ENCODE measurements at regions not wholly inside any gene's neighbourhood (a gene's known extent, or its start where the extent isn't known, plus 50 kb on each side); places are given as distances from the start of the nearest gene placed in this dataset.

DNA sequence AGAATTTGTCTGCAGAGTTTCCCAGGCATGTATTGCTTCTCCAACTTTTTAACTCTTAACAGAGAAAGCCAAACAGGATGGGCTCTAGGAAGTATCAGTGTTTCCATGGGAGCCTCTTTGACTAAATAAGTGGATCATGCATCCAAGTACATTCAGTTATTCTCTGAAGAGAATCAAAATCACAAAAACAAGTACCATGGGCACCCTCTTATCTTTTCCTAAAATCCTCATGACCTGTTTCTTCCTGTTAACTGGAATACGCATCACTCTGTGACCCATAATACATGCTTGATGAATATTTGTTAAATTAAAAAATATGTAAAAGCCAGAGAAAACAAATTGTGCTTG is 186.9 kb upstream of the MGMT start:
- H3K9me3 Mint-ChIP-seq = peaks cover 0 to 14% (median 6%) of the 10 kb centered on the region in 9 donors
- DNase-seq (no peak), ATAC-seq (no peak)
- peaks cover 0 to 9% (median 0%) of the 10 kb centered on the region in 3 donors for H3K36me3 Mint-ChIP-seq
- H3K27me3 Mint-ChIP-seq = peaks cover 14 to 37% (median 20%) of the 10 kb centered on the region in 5 donors
- no peak overlapping the region for H3K27ac Mint-ChIP-seq
- H3K4me3 Mint-ChIP-seq = no peak overlapping the region
- POLR2A ChIA-PET = no interaction called here
- peaks cover 8 to 10% (median 8%) of the 10 kb centered on the region in 4 donors for H3K4me1 Mint-ChIP-seq

DNA sequence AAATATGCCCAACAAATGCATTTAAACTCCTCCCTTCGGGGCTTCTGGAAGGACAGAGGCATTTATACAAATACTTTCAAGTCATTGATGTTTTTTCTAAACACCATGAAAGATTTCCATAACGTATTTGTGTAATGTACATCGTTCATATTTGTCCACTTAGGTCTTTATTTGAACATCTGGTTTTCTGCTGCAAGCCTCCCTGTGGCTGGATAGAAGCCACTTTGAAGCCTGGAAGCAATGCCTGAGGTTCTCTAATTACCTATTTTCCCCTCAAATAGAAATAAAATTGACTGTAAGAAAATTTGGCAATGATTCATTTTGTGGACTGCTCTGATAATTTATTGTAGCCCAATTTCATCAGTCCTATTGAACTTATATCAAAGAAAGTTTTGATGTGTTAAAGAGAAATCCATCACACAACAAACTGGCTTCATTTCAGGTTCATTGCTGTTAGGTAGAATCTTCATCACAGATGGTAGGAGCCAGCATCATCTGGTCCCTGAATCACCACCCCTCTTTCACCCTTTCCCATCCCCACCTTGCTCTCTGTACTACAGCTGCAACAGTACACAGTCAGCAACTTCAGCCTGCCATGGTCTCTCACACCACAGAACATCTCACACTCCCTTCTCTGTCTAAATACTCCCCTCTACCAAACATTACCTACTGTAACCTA is 186.0 kb upstream of the MGMT start:
- Mint-ChIP-seq H3K27me3 (peaks cover 14 to 35% (median 20%) of the 10 kb centered on the region in 5 donors), H3K36me3 (peaks cover 0 to 9% (median 0%) of the 10 kb centered on the region in 3 donors), H3K27ac (peak overlapping the region in 1 of 10 donors; percentile 37), H3K9me3 (peaks cover 0 to 14% (median 6%) of the 10 kb centered on the region in 9 donors), H3K4me1 (peaks cover 2 to 7% (median 4%) of the 10 kb centered on the region in 4 donors), H3K4me3 (no peak overlapping the region)
- POLR2A ChIA-PET = no interaction called here
- no peak for ATAC-seq
- no peak for DNase-seq

DNA sequence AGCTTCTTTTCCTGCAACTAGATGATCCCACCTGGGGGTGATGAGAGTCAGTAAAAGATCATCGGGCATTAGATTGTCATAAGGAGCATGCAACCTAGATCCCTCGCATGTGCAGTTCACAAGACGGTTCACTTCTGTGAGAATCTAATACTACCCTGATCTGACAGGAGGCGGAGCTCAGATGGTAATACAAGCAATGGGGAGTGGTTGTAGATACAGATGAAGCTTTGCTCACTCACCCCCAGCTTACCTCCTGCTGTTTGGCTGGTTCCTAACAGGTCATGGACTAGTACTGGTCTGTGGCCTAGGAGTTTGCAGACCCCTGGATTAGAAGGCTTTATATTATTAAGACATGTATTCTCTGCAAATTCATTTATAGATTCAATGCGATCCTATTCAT is 181.6 kb upstream of the MGMT start:
- H3K9me3 Mint-ChIP-seq = peaks cover 0 to 14% (median 6%) of the 10 kb centered on the region in 9 donors
- no peak overlapping the region for H3K4me3 Mint-ChIP-seq
- no peaks in the 10 kb centered on the region for H3K4me1 Mint-ChIP-seq
- peaks cover 2 to 22% (median 13%) of the 10 kb centered on the region in 5 donors for H3K27me3 Mint-ChIP-seq
- H3K36me3 Mint-ChIP-seq = peaks cover 0 to 9% (median 0%) of the 10 kb centered on the region in 3 donors
- POLR2A ChIA-PET = no interaction called here
- ATAC-seq = no peak
- no peak overlapping the region for H3K27ac Mint-ChIP-seq
- no peak for DNase-seq

DNA sequence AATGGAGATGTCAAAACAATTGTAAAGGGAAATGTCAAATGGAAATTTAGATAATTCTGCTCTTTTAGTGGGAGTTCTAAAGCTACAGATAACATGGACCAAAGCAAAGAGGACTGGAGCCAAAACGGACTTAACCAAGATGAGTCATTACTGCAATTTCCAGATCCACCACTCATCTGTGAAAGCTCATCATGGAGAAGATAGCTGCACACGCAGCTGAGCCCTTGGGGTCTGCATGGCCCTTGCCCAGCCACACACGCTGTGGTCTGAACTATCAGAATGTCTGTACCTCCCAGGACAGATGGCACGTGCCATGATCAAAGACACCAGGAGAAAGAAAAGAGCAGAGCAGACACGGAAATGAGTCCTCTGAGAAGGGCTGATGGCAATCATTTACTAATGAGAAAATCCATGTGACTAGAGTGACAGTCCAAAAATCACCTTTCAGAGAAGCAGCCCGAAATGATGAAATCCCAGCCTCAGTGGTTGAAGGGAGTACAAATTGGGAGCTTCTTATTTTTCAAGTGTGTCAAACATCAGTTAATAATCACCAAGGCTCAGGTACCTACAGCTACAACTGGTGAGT is 177.9 kb upstream of the MGMT start:
- DNase-seq (no peak), ATAC-seq (no peak)
- Mint-ChIP-seq H3K27me3 (peaks cover 0 to 11% (median 9%) of the 10 kb centered on the region in 5 donors), H3K4me1 (no peaks in the 10 kb centered on the region), H3K36me3 (no peaks in the 10 kb centered on the region), H3K9me3 (peaks cover 0 to 3% (median 0%) of the 10 kb centered on the region in 9 donors), H3K4me3 (no peak overlapping the region), H3K27ac (no peak overlapping the region)
- POLR2A ChIA-PET = no interaction called here

DNA sequence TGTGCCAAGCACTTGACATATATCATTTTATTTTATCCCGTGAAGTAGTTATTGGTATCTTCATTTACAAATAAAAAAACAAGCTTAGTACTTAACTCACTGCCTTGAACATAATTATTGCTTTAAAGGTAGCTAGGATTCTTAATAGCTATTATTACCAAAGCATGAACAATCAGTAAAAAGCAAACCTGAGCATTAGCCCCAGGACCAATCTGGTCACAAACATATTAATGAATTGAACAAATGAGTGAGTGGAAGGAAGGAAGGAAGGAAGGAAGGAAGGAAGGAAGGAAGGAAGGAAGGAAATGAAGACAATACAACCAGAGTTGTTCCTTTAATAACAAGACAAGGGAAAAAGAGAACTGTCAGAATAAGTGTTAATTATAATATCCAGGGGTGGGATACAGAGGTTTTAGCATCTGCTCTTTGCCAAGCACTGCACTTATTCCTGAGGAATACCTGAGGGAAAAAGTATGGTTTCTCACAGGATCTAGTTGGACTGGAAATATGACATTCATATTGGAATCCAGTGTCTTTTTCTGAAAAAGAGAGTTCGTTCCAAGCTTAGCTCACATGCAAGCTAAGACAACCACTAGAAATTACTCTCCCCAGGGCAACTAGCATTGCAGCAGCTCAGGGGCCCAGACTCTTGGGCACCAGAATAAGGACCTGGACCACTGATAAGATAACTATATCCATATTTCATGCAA is 172.9 kb upstream of the MGMT start:
- POLR2A ChIA-PET = no interaction called here
- Mint-ChIP-seq H3K4me3 (no peak overlapping the region), H3K4me1 (no peaks in the 10 kb centered on the region), H3K9me3 (no peaks in the 10 kb centered on the region), H3K27ac (no peak overlapping the region), H3K36me3 (no peaks in the 10 kb centered on the region), H3K27me3 (peaks cover 0 to 11% (median 7%) of the 10 kb centered on the region in 5 donors)
- ATAC-seq (no peak), DNase-seq (no peak)

DNA sequence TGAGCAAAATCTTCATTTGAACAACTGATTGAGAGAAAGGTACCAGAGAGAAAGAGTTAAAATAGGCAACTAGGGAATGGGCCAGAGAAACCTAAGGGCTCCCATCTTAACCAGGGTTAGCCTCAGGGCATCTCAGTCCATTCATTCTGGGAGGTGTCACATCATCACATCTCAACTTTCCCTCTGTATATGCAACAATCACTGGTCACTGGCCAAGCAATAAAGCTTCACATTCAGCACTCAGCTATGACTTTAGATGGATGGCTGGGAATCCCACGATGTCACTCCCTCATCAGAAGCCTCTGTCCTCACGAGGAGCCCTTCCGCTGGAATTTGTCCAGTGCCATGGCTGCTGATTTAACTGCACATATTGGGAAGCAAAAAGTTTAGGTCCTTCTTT is 172.1 kb upstream of the MGMT start:
- H3K4me3 Mint-ChIP-seq = no peak overlapping the region
- DNase-seq (no peak), ATAC-seq (no peak)
- POLR2A ChIA-PET = no interaction called here
- H3K36me3 Mint-ChIP-seq = no peaks in the 10 kb centered on the region
- no peak overlapping the region for H3K27ac Mint-ChIP-seq
- H3K9me3 Mint-ChIP-seq = no peaks in the 10 kb centered on the region
- peaks cover 0 to 10% (median 4%) of the 10 kb centered on the region in 5 donors for H3K27me3 Mint-ChIP-seq
- H3K4me1 Mint-ChIP-seq = no peaks in the 10 kb centered on the region

DNA sequence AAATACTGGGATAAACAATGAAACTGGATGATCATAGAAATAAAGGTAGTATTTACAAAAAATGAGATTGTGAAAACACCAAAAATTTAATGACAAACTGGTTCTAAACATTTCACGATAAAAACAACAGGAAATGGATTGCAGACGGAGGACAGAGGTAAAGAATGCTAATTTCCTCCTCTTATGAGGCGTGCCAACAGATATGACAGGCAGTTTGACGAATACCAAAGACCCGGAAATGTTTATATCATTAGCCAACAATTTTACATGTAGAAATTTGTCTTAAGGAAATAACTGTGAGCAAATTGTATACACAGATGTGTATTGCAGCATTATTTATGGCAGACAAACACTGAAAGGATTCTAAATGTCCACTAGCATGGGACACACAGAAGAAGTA is 162.0 kb upstream of the MGMT start:
- Mint-ChIP-seq H3K27ac (no peak overlapping the region), H3K4me3 (no peak overlapping the region), H3K9me3 (peaks cover 0 to 8% (median 0%) of the 10 kb centered on the region in 9 donors), H3K4me1 (peaks cover 0 to 1% (median 0%) of the 10 kb centered on the region in 4 donors), H3K27me3 (no peaks in the 10 kb centered on the region), H3K36me3 (no peaks in the 10 kb centered on the region)
- DNase-seq = no peak
- POLR2A ChIA-PET = no interaction called here
- no peak for ATAC-seq

DNA sequence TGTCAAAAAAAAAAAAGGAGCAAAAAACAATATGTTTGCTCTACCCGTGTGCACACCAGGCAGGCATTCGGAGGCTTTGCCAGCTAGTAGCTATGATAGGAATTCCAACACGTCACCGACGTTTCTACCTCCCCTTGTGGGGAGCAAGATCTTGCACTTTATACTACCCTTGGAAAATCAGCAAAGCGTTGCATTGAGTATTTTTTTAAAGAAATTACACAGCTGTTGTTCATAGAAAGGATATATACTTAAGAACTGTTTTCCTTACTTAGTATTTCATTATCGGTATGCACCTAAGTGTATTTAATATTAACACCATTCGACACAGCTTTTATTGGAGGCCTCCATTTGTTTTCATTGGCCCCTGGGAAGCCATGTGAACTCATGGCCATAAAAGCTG is 159.9 kb upstream of the MGMT start:
- peaks cover 0 to under 1% (median 0%) of the 10 kb centered on the region in 9 donors for H3K9me3 Mint-ChIP-seq
- POLR2A ChIA-PET = no interaction called here
- peaks cover 0 to 2% (median 0%) of the 10 kb centered on the region in 5 donors for H3K27me3 Mint-ChIP-seq
- H3K36me3 Mint-ChIP-seq = no peaks in the 10 kb centered on the region
- DNase-seq (no peak), ATAC-seq (no peak)
- H3K27ac Mint-ChIP-seq = no peak overlapping the region
- H3K4me3 Mint-ChIP-seq = no peak overlapping the region
- H3K4me1 Mint-ChIP-seq = peaks cover 0 to 1% (median 0%) of the 10 kb centered on the region in 4 donors

DNA sequence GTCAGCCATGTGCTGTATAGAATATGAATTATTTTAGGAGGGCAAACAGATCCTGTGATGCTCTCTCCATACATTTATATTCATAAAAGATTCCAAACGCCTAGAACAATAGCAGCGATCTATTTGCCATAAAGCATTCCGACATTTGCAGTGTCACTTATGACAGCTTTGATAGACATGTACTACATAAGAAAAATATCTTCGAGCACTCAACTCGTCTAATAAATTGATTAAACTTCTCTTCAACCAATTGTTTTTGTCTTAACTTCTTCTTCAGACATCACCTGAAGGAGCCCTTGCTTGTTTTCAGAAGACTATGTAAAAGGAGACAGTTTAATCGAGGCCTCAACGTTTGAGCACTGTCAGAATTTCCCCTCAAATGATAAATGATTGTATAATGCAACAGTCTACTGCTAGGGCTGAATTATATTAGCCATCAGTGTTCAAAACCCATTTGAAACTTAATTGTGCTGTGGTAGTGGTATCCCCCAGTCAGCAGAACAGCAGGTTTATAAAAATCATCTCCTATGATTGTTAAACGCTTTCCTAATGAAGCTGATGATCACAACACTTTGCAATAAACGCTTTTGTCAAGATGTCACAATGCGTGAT is 158.0 kb upstream of the MGMT start:
- Mint-ChIP-seq H3K27me3 (peaks cover 0 to 3% (median 0%) of the 10 kb centered on the region in 5 donors), H3K9me3 (no peaks in the 10 kb centered on the region), H3K36me3 (peaks cover 0 to 4% (median 0%) of the 10 kb centered on the region in 3 donors), H3K4me3 (no peak overlapping the region), H3K27ac (no peak overlapping the region), H3K4me1 (peaks cover 0 to 1% (median 0%) of the 10 kb centered on the region in 4 donors)
- DNase-seq (no peak), ATAC-seq (no peak)
- POLR2A ChIA-PET = no interaction called here

DNA sequence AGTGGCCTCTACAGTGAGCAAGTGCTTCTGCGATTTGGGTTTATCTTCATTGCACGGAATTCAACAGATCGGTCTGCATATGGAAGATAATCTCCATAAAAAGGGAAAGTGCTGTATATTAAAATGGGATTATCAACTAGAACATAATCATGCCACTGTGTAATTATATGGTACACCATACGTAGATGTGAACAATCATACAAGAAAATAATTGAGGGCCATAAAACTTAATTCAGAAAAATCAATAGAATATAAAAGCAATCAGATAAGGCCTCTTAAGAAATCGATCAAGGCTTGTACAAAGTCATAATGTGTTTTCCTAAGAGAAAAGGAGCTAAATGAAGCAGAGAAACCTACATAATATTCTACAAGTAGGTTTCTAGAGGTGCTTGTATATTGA is 157.5 kb upstream of the MGMT start:
- ATAC-seq (no peak), DNase-seq (no peak)
- Mint-ChIP-seq H3K36me3 (peaks cover 0 to 5% (median 0%) of the 10 kb centered on the region in 3 donors), H3K9me3 (peaks cover 0 to 3% (median 0%) of the 10 kb centered on the region in 9 donors), H3K27ac (no peak overlapping the region), H3K27me3 (peaks cover 0 to 4% (median 2%) of the 10 kb centered on the region in 5 donors), H3K4me3 (no peak overlapping the region), H3K4me1 (peaks cover 0 to 1% (median 0%) of the 10 kb centered on the region in 4 donors)
- POLR2A ChIA-PET = no interaction called here

DNA sequence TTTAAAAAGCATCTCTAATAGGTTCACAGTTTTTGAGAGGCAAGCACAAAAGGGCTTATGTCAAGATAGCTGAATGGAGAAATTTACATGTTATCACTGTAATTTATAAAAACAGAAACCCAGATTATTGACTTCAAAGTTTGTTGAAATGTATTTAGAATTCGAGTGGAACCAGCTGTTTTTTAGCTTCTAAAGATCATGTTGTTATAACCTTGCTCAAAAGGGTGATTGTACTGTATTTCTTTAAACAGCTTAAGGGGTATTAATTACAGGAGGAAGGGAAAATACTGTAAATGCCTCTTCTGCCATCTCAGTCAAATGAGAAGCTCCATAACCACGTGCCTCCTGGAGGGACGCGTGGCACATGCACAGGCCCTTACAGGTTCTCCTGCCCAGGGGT is 156.2 kb upstream of the MGMT start:
- DNase-seq = no peak
- Mint-ChIP-seq H3K27ac (no peak overlapping the region), H3K27me3 (peaks cover 0 to 9% (median 2%) of the 10 kb centered on the region in 5 donors), H3K4me1 (peaks cover 0 to under 1% (median 0%) of the 10 kb centered on the region in 4 donors), H3K36me3 (peaks cover 0 to 14% (median under 1%) of the 10 kb centered on the region in 3 donors), H3K4me3 (no peak overlapping the region), H3K9me3 (peaks cover 0 to 15% (median 8%) of the 10 kb centered on the region in 9 donors)
- no peak for ATAC-seq
- POLR2A ChIA-PET = no interaction called here

DNA sequence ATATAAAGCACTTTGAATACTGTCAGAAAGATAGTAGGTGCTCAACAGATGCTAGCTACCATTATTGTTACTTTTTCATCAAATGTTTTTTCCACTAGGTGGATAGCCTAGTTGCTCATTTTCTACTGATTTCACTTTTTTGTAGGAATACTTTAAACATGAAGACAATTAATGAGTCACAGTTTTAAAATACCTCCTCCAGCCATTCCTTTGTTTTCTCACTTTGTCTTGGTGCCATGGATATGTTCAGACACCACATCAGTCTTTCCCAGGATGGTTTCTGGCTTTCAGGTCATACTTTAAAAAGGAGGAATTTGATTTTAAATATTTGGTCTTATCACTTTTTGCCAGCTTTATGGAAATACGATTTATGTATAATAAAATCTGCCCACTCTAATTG is 147.1 kb upstream of the MGMT start:
- peaks cover 12 to 57% (median 29%) of the 10 kb centered on the region in 9 donors for H3K9me3 Mint-ChIP-seq
- H3K4me1 Mint-ChIP-seq = peaks cover 0 to 2% (median 0%) of the 10 kb centered on the region in 4 donors
- H3K36me3 Mint-ChIP-seq = peaks cover 0 to 36% (median 25%) of the 10 kb centered on the region in 3 donors
- peak overlapping the region in 1 of 10 donors; percentile 5 for H3K4me3 Mint-ChIP-seq
- DNase-seq = no peak
- H3K27ac Mint-ChIP-seq = no peak overlapping the region
- H3K27me3 Mint-ChIP-seq = peaks cover 0 to 4% (median 2%) of the 10 kb centered on the region in 5 donors
- ATAC-seq = no peak
- POLR2A ChIA-PET = no interaction called here

DNA sequence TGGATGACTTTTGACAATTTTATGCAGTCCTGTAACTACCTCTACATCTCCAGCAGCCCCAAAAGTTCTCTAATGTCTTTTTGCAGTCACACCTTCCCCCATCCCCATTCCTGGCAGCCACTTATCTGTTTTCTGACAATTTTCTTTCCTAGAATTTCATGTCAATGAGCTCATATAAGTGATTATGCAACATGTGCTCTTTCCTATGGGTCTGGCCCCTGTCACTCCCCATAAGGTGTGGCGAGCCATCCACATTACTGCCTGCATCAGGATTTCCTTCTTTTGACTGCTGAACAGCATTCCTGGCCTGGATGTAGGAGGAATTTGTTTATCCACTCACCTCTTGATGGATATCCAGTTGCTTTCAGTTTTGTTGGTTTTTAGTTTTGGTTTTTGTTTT is 146.7 kb upstream of the MGMT start:
- ATAC-seq (no peak), DNase-seq (no peak)
- POLR2A ChIA-PET = no interaction called here
- H3K36me3 Mint-ChIP-seq = peaks cover 0 to 32% (median 25%) of the 10 kb centered on the region in 3 donors
- peaks cover 12 to 53% (median 25%) of the 10 kb centered on the region in 9 donors for H3K9me3 Mint-ChIP-seq
- H3K4me1 Mint-ChIP-seq = peaks cover 0 to 2% (median 0%) of the 10 kb centered on the region in 4 donors
- peak overlapping the region in 1 of 10 donors; percentile 45 for H3K27ac Mint-ChIP-seq
- peaks cover 0 to 3% (median 0%) of the 10 kb centered on the region in 5 donors for H3K27me3 Mint-ChIP-seq
- peak overlapping the region in 1 of 10 donors; percentile 5 for H3K4me3 Mint-ChIP-seq
